ENCODE measurements at regions not wholly inside any gene's neighbourhood (a gene's known extent, or its start where the extent isn't known, plus 50 kb on each side); places are given as distances from the start of the nearest gene placed in this dataset.
A peak's percentile ranks its signal among the peaks of the same experiment; 100 is the strongest.

- peak; percentile 93 for TF ChIP-seq ZNF235 (CRISPR knock-in tag; IDR thresholded peaks at IDR 0.05; ENCODE audit: borderline replicate concordance)
- 0 out of 2 replicates have a peak, but pooled peaks have one; percentile 43 for TF ChIP-seq DZIP1 (CRISPR knock-in tag; IDR thresholded peaks at IDR 0.05)
- TF ChIP-seq ZNF891 (CRISPR knock-in tag; IDR thresholded peaks at IDR 0.05), result peak; percentile 73
- TF ChIP-seq JUNB (CRISPR knock-in tag; IDR thresholded peaks at IDR 0.05; ENCODE audit: borderline replicate concordance), result peak; percentile 89; the same call in 1 of the 2 replicates
- TF ChIP-seq SCMH1 (CRISPR knock-in tag; IDR thresholded peaks at IDR 0.05; ENCODE audit: borderline replicate concordance), result no peak
- TF ChIP-seq ZSCAN20 (CRISPR knock-in tag; IDR thresholded peaks at IDR 0.05; ENCODE audit: borderline replicate concordance), result peak; percentile 91; the same call in 1 of the 2 replicates
- TF ChIP-seq ATAD3A (CRISPR knock-in tag; IDR thresholded peaks at IDR 0.05), result no peak
- TF ChIP-seq NFYC (CRISPR knock-in tag; IDR thresholded peaks at IDR 0.05), result peak; percentile 45
- peak; percentile 98 for TF ChIP-seq ZBTB3 (CRISPR knock-in tag; IDR thresholded peaks at IDR 0.05; ENCODE audit: borderline replicate concordance, low read depth)
- TF ChIP-seq ZKSCAN8 (CRISPR knock-in tag; IDR thresholded peaks at IDR 0.05; ENCODE audit: borderline replicate concordance), result peak; percentile 96
- peak; percentile 82; the same call in 1 of the 2 replicates for TF ChIP-seq ZBTB38 (CRISPR knock-in tag; IDR thresholded peaks at IDR 0.05)
- TF ChIP-seq ZMAT5 (CRISPR knock-in tag; IDR thresholded peaks at IDR 0.05; ENCODE audit: borderline replicate concordance, low read depth), result no peak
- peak; percentile 99 for TF ChIP-seq ZNF383 (CRISPR knock-in tag; IDR thresholded peaks at IDR 0.05; ENCODE audit: borderline replicate concordance)
- no peak for TF ChIP-seq PTBP1 (IDR thresholded peaks at IDR 0.05; ENCODE audit: low read depth, low read length, poor library complexity, severe bottlenecking)
- peak; percentile 99 for TF ChIP-seq ZNF275 (CRISPR knock-in tag; IDR thresholded peaks at IDR 0.05; ENCODE audit: borderline replicate concordance)
- peak; percentile 71; the same call in 1 of the 2 replicates for TF ChIP-seq ZBTB26 (CRISPR knock-in tag; IDR thresholded peaks at IDR 0.05; ENCODE audit: borderline replicate concordance)
These were observed 120.2 kb downstream of the INHBB start (continued) for GRCh38 chr2:120465989-120466703.
